ENCODE measurements at regions not wholly inside any gene's neighbourhood (a gene's known extent, or its start where the extent isn't known, plus 50 kb on each side); places are given as distances from the start of the nearest gene placed in this dataset.
"Not testable (repeated sequence)": the region's sequence is repeated elsewhere in the genome, so short reads cannot be mapped to it uniquely, and the experiment has no call there.

GRCh38 chr5:75844301-75844700 is 127.1 kb upstream of the POC5 start:
- no peak for DNase-seq (ENCODE audit: low read depth)

- DNase-seq (ENCODE audit: low read depth): no peak
Observed at GRCh38 chr5:75843319-75843718, 126.1 kb upstream of the POC5 start.

GRCh38 chr5:75839547-75839946 is 122.3 kb upstream of the POC5 start:
- DNase-seq (ENCODE audit: low read depth): no peak

GRCh38 chr5:75837258-75837841 is 120.1 kb upstream of the POC5 start:
- no peak for DNase-seq (ENCODE audit: low read depth)

- DNase-seq (ENCODE audit: low read depth): no peak
Observed at GRCh38 chr5:75831561-75831960, 114.3 kb upstream of the POC5 start.

- no peak for DNase-seq (ENCODE audit: low read depth)
Observed at GRCh38 chr5:75828029-75828428, 110.8 kb upstream of the POC5 start.

GRCh38 chr5:75824323-75824722 is 107.1 kb upstream of the POC5 start:
- DNase-seq (ENCODE audit: low read depth): no peak

- no peak for DNase-seq (ENCODE audit: low read depth)
Observed at GRCh38 chr5:75823811-75824210, 106.6 kb upstream of the POC5 start.

- DNase-seq (ENCODE audit: low read depth): no peak
Observed at GRCh38 chr5:75818661-75819060, 101.4 kb upstream of the POC5 start.

GRCh38 chr5:75799695-75800094 is 82.5 kb upstream of the POC5 start:
- not testable (repeated sequence) for DNase-seq (ENCODE audit: low read depth)

GRCh38 chr5:75769338-75769737 is 52.1 kb upstream of the POC5 start:
- DNase-seq (ENCODE audit: low read depth): not testable (repeated sequence)
